Neuronal stem cell (in vitro differentiated cells): ENCODE measurements at regions not wholly inside any gene's neighbourhood (a gene's known extent, or its start where the extent isn't known, plus 50 kb on each side); places are given as distances from the start of the nearest gene placed in this dataset.

Experiments
- DNase-seq: peaks from one replicate; pipeline ENCODE4 v3.0.0-alpha.2; 2013; ENCODE audit warnings: low spot score
- H2AFZ ChIP-seq: one replicate; pipeline ENCODE4 v1.6.1; 2013; ENCODE audit warnings: mild to moderate bottlenecking, low read length, inconsistent platforms
- H2AK5ac ChIP-seq: 2 replicates; pipeline ENCODE4 v1.6.1; 2013; ENCODE audit warnings: low read depth, mild to moderate bottlenecking, inconsistent platforms, low read length, moderate library complexity, mixed read lengths
- H2BK120ac ChIP-seq: 2 replicates; pipeline ENCODE4 v1.6.1; 2013; ENCODE audit warnings: low read depth, mild to moderate bottlenecking, inconsistent platforms, low read length, moderate library complexity, mixed read lengths
- H2BK12ac ChIP-seq: one replicate; pipeline ENCODE4 v1.6.1; 2013; ENCODE audit warnings: low read length, inconsistent platforms
- H2BK15ac ChIP-seq: 2 replicates; pipeline ENCODE4 v1.6.1; 2013; ENCODE audit warnings: mild to moderate bottlenecking, low read length, inconsistent platforms, mixed read lengths
- H2BK5ac ChIP-seq: one replicate; pipeline ENCODE4 v1.6.1; 2013; ENCODE audit warnings: inconsistent platforms, mild to moderate bottlenecking, low read length, moderate library complexity
- H3K14ac ChIP-seq: one replicate; pipeline ENCODE4 v1.6.1; 2013; ENCODE audit warnings: low read length, inconsistent platforms
- H3K18ac ChIP-seq: 2 replicates; pipeline ENCODE4 v1.6.1; 2013; ENCODE audit warnings: low read length, inconsistent platforms
- H3K23ac ChIP-seq: 2 replicates; pipeline ENCODE4 v1.6.1; 2013; ENCODE audit warnings: low read depth, mild to moderate bottlenecking, mixed read lengths, low read length, inconsistent platforms; ENCODE audit not compliant: poor library complexity
- H3K27ac ChIP-seq: replicated peaks from 3 replicates; pipeline ENCODE4 v1.5.1; 2013; ENCODE audit warnings: low read length, inconsistent platforms
- H3K27me3 ChIP-seq, 3 experiments: 2 replicates each; pipeline ENCODE4 v1.6.1; 2013; ENCODE audit warnings: low read length in 3 of 3, mild to moderate bottlenecking in 2 of 3, inconsistent platforms in 1 of 3, low read depth in 1 of 3, mixed read lengths in 1 of 3, moderate library complexity in 1 of 3; ENCODE audit not compliant: control insufficient read depth in 3 of 3, insufficient read depth in 3 of 3
- H3K36me3 ChIP-seq, 2 donors: replicated peaks in 1 of 2; 2 replicates each; pipeline ENCODE4 v1.6.1; 2013; ENCODE audit warnings: low read length in 2 of 2; ENCODE audit not compliant: control insufficient read depth in 2 of 2, insufficient read depth in 2 of 2
- H3K4ac ChIP-seq: 2 replicates; pipeline ENCODE4 v1.6.1; 2013; ENCODE audit warnings: inconsistent platforms, mild to moderate bottlenecking, low read length, moderate library complexity
- H3K4me1 ChIP-seq, 2 donors: 1 replicate in 1 of 2; 2 replicates in 1 of 2; pipeline ENCODE4 v1.6.1; 2013; ENCODE audit warnings: low read length in 2 of 2, low read depth in 1 of 2; ENCODE audit not compliant: control insufficient read depth in 2 of 2, insufficient read depth in 1 of 2
- H3K4me2 ChIP-seq: one replicate; pipeline ENCODE4 v1.6.1; 2013; ENCODE audit warnings: mild to moderate bottlenecking, low read length, inconsistent platforms; ENCODE audit not compliant: insufficient read depth, poor library complexity, severe bottlenecking
- H3K4me3 ChIP-seq, 2 donors: 2 replicates each; pipeline ENCODE4 v1.5.1; 2013; ENCODE audit warnings: low read length in 2 of 2, mild to moderate bottlenecking in 2 of 2, inconsistent platforms in 1 of 2, moderate library complexity in 1 of 2
- H3K79me1 ChIP-seq: one replicate; pipeline ENCODE4 v1.6.1; 2013; ENCODE audit warnings: low read depth, mild to moderate bottlenecking, inconsistent platforms, low read length, moderate library complexity
- H3K9ac ChIP-seq: one replicate; pipeline ENCODE4 v1.6.1; 2013; ENCODE audit warnings: mild to moderate bottlenecking, low read depth, low read length, inconsistent platforms; ENCODE audit not compliant: poor library complexity
- H3K9me3 ChIP-seq, 2 donors: replicated peaks in 1 of 2; 2 replicates each; pipeline versions ENCODE3 to v1.6.1; 2013; ENCODE audit warnings: low read length in 2 of 2, mild to moderate bottlenecking in 2 of 2, inconsistent platforms in 1 of 2, low read depth in 1 of 2, mixed read lengths in 1 of 2, moderate library complexity in 1 of 2; ENCODE audit not compliant: control insufficient read depth in 2 of 2, insufficient read depth in 1 of 2
- H4K8ac ChIP-seq: one replicate; pipeline ENCODE4 v1.6.1; 2013; ENCODE audit warnings: low read depth, mild to moderate bottlenecking, inconsistent platforms, low read length, moderate library complexity
- H4K91ac ChIP-seq: one replicate; pipeline ENCODE4 v1.6.1; 2013; ENCODE audit warnings: low read length, low read depth, mild to moderate bottlenecking, inconsistent platforms; ENCODE audit not compliant: poor library complexity
- WGBS, 2 donors: extraction: QIAGEN DNeasy Blood & Tissue Kit; methylation state at CpG; one replicate each; pipeline ENCODE4 v1.1.7; 2013; ENCODE audit warnings: missing lambda C conversion rate in 2 of 2, mixed read lengths in 1 of 2; ENCODE audit not compliant: insufficient read length in 2 of 2, insufficient replicate concordance in 1 of 2; ENCODE audit errors: extremely low coverage in 2 of 2; 5-methylcytosine and 5-hydroxymethylcytosine counted together

DNA sequence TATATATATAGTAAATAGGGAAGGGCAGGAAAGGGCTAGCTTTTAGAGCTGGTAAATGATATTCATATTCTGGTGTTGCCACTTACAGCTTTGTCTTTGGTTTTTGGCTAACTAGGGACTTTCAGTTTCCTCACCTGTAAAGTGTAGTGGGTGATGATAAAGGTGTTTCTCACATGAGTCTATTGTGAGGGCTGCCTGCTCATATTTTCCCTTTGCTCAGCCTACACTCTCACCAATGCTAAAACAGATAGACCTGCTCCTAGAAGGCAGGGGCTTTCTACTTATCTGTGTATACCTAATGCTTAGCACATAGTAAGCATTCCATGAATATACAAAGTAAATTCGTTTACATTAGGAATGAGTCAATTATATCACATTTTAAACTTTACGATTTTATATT is 137.2 kb upstream of the HS3ST1 start:
- Histone ChIP-seq H3K18ac (no peak overlapping the region), H2BK5ac (no peak overlapping the region), H3K9me3 (no peaks in the 10 kb centered on the region), H3K27me3 (no peaks in the 10 kb centered on the region), H3K36me3 (no peaks in the 10 kb centered on the region), H2BK12ac (no peak overlapping the region), H2AFZ (no peak overlapping the region), H4K91ac (no peak overlapping the region), H2BK15ac (no peak overlapping the region), H3K23ac (no peak overlapping the region), H3K4me2 (no peak overlapping the region), H3K9ac (no peak overlapping the region), H2AK5ac (no peak overlapping the region), H3K4me1 (no peaks in the 10 kb centered on the region), H4K8ac (no peak overlapping the region), H3K27ac (no peak overlapping the region), H3K4me3 (no peak overlapping the region), H3K4ac (no peak overlapping the region), H2BK120ac (no peak overlapping the region), H3K14ac (no peak overlapping the region), H3K79me1 (no peaks in the 10 kb centered on the region)
- DNase-seq, result no peak
- no CpG with 5 or more reads among the region's 2 CpGs for WGBS, 2 donors

DNA sequence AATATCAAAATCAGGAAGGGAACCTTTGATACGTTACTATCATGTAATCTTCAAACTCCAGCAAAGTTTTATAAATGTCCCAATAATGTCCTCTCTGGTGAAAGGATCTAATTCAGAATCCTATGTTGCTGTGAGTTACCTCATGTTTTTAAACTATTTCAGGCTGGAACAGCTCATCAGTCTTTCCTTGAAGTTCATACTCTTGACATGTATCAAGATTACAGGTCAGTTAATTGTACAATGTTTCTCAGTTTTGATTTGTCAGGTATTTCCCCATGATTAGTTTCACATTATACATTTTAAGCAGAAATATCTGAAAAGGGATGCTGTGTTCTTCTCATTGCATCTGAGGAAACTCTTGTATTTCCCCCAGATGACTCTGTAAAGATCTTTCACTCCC is 136.5 kb upstream of the HS3ST1 start:
- Histone ChIP-seq H2BK12ac (no peak overlapping the region), H4K8ac (no peak overlapping the region), H2AFZ (no peak overlapping the region), H3K27ac (no peak overlapping the region), H3K14ac (no peak overlapping the region), H2BK5ac (no peak overlapping the region), H3K18ac (no peak overlapping the region), H3K27me3 (no peaks in the 10 kb centered on the region), H3K79me1 (no peaks in the 10 kb centered on the region), H3K36me3 (no peaks in the 10 kb centered on the region), H2BK120ac (no peak overlapping the region), H3K4me3 (no peak overlapping the region), H3K4me2 (no peak overlapping the region), H4K91ac (no peak overlapping the region), H3K9me3 (no peaks in the 10 kb centered on the region), H2AK5ac (no peak overlapping the region), H3K9ac (no peak overlapping the region), H3K4me1 (no peaks in the 10 kb centered on the region), H3K23ac (no peak overlapping the region), H3K4ac (no peak overlapping the region), H2BK15ac (no peak overlapping the region)
- WGBS, 2 donors, result no CpG with 5 or more reads among the region's 1 CpG
- no peak for DNase-seq

DNA sequence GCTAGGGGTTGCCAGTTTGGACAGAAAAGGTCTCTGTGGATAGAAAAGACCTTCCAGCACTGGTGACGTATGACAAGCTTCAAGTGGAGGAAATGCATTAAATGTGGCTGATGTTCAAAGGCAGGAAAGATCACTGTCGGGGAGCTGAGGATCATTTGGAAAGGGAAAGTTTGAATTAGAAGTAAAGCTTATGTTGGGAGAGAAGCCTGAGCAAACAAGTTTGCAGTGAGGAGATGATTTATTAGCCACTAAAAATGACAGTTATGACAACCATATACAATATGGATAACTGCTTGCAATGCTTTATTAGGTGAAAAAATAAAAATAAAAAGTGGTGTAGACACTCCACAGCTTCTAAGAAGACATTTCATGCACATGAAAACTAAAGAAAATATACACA is 135.3 kb upstream of the HS3ST1 start:
- no peak overlapping the region for H3K23ac ChIP-seq
- no peak overlapping the region for H3K27ac ChIP-seq
- H2BK120ac ChIP-seq, result no peak overlapping the region
- no peak overlapping the region for H2BK15ac ChIP-seq
- H3K27me3 ChIP-seq, result no peaks in the 10 kb centered on the region
- no peaks in the 10 kb centered on the region for H3K9me3 ChIP-seq
- H3K4me2 ChIP-seq, result no peak overlapping the region
- H3K36me3 ChIP-seq, result no peaks in the 10 kb centered on the region
- H3K4me3 ChIP-seq, result no peak overlapping the region
- no peak overlapping the region for H2AFZ ChIP-seq
- no peak for DNase-seq
- H3K4me1 ChIP-seq, result no peaks in the 10 kb centered on the region
- H2BK12ac ChIP-seq, result no peak overlapping the region
- H3K79me1 ChIP-seq, result no peaks in the 10 kb centered on the region
- H4K8ac ChIP-seq, result no peak overlapping the region
- no peak overlapping the region for H4K91ac ChIP-seq
- H3K9ac ChIP-seq, result no peak overlapping the region
- no CpG with 5 or more reads among the region's 2 CpGs for WGBS, 2 donors
- H3K14ac ChIP-seq, result no peak overlapping the region
- no peak overlapping the region for H2BK5ac ChIP-seq
- no peak overlapping the region for H3K4ac ChIP-seq
- H2AK5ac ChIP-seq, result no peak overlapping the region
- H3K18ac ChIP-seq, result no peak overlapping the region

DNA sequence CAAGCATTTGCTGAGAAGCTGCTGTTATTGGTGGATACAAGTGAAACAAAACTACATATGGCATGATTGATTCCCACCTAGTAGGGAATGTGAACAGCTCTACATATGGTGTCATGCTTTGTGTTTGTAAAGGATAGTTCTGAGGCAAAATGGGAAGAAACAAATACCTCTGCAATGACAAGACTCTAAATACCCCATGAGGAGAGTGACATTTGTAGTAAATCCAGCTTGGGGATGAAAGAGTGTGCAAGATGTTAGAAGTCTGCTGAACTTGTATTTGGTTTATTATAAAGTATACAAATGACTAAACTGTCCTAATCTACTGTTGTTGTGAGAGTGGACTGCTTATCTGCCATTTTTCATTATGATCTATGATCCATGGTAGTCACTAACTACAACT is 120.8 kb upstream of the HS3ST1 start:
- H4K8ac ChIP-seq, result no peak overlapping the region
- H2BK15ac ChIP-seq, result no peak overlapping the region
- H3K23ac ChIP-seq, result no peak overlapping the region
- no peak overlapping the region for H2BK120ac ChIP-seq
- H3K18ac ChIP-seq, result no peak overlapping the region
- no peak for DNase-seq
- no peaks in the 10 kb centered on the region for H3K9me3 ChIP-seq
- no peaks in the 10 kb centered on the region for H3K79me1 ChIP-seq
- H2AK5ac ChIP-seq, result no peak overlapping the region
- no peaks in the 10 kb centered on the region for H3K4me1 ChIP-seq
- no peaks in the 10 kb centered on the region for H3K36me3 ChIP-seq
- H3K27me3 ChIP-seq, result no peaks in the 10 kb centered on the region
- H3K4ac ChIP-seq, result no peak overlapping the region
- no peak overlapping the region for H2BK5ac ChIP-seq
- H3K4me2 ChIP-seq, result no peak overlapping the region
- no peak overlapping the region for H3K9ac ChIP-seq
- H4K91ac ChIP-seq, result no peak overlapping the region
- H3K4me3 ChIP-seq, result no peak overlapping the region
- no peak overlapping the region for H2AFZ ChIP-seq
- no peak overlapping the region for H3K14ac ChIP-seq
- no peak overlapping the region for H3K27ac ChIP-seq
- no peak overlapping the region for H2BK12ac ChIP-seq
